ENCODE measurements at regions not wholly inside any gene's neighbourhood (a gene's known extent, or its start where the extent isn't known, plus 50 kb on each side); places are given as distances from the start of the nearest gene placed in this dataset.
"Not testable (repeated sequence)": the region's sequence is repeated elsewhere in the genome, so short reads cannot be mapped to it uniquely, and the experiment has no call there.

DNA sequence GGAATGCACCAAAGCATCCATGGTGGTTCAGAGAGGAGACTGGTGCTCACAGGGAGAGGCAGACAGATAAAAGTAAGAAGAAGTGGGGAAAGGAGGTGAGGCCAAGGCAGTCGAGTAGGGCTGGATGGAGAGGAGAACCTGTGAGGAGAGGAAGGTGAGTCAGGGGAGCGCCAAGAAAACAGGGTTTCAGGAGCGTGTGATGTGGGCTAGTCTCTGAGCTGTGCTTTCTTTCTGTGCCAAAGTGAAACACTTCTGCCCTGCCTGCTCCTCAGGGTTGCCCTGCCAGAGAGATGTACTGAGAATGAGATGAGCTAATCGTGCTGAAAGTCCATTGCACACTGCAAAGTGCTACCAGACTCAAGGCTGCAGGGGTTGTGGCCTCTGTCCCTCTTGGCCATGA lies 310.7 kb upstream of the CCL2 start:
- DNase-seq (ENCODE audit: low read depth) = no peak

DNA sequence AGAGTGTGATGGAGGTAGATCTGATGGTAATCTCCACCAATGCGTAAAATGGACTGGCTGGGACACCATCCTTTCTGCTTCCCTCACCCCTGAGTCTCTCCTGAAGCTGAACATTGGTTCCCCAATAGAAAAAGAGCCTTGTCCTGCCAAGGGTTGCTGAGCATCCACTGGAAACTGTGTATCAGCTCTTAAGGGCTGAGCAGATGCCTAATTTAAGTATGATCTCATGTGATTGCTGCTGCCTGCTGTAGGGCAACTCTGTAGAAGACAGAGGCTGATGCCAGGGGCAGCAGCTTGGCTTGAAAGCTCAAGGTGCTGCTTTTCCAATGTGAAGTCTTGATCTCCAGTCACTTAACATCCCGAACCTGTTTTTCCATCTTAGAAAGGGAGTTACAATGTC lies 310.3 kb upstream of the CCL2 start:
- DNase-seq (ENCODE audit: low read depth) = no peak

- DNase-seq (ENCODE audit: low read depth) = no peak
Observed at GRCh38 chr17:33945646-33946546, 309.2 kb upstream of the CCL2 start.

DNA sequence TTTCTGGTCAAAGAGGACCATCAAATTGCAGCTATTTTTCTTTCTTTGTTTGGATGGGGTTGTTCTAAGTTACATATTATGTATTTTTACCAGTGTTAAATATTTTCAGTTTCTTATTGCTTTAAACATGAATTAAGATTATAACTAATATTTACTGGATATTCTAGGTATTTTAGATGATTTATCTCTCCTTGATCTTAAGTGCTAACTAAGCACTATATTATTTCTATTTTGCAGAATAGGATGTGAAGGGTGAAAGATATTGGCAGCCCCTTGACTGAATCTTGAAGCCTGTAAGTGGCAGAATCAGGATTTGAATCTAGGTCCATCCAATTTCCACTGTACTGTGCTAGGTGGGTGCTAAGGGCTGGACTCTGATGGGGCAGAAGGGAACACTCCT lies 307.3 kb upstream of the CCL2 start:
- no peak for DNase-seq (ENCODE audit: low read depth)

DNA sequence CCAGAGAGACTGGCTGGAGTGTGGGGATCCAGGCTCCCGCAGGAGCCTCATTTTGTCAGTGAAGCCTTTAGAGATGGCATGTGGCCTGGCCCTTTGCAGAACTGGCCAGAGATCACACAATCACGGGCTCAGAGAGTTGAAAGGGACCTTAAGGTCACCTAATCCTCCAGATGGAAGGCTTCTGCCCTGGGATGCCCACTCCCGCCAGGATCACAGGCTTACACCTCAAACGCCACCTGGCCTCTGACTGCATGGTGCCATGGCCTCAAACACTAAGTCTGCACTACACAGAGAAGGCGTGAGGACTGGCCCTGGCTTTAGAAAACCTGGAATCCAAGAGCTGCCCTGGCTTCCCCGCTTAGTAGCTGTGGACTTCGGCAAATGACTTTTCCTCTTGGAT lies 306.8 kb upstream of the CCL2 start:
- no peak for DNase-seq (ENCODE audit: low read depth)

DNA sequence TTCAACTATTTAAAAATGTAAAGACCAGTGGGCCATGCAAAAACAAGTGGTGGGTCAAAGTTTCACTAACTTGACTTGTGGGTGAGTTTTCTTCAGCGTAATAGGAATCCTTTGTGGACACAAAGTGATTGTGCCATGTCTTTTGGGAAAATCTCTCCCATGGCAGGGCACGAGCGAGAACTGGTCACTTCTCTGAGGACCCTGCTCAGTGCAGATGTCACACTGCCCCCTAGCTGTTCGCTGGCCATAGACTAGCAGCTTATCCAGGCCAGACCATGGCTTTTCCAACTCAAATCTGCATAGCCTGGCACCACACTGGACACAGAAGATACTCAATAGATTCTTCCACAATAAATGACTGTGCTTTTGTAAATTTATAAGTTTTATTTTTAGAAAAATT lies 306.0 kb upstream of the CCL2 start:
- no peak for DNase-seq (ENCODE audit: low read depth)

DNA sequence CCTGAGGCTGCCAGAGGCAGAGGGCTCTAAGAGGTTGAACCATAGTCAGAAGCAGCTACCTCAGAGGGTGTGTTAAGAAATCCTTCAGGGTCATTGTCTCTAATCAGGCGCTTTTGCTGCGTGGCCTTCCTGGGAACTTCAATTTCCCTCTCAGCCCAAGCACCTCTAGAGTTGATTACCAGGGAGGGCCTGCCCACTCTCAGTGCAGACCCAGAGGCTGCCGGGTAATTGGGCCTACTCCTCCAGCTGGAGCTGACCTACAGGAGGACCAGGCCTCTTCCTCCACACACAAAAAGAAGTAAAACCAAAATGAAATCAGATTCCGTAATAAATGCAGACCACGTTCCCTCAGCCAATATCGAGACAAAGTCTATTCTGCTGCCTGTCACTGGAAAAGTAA lies 305.0 kb upstream of the CCL2 start:
- no peak for DNase-seq (ENCODE audit: low read depth)

DNA sequence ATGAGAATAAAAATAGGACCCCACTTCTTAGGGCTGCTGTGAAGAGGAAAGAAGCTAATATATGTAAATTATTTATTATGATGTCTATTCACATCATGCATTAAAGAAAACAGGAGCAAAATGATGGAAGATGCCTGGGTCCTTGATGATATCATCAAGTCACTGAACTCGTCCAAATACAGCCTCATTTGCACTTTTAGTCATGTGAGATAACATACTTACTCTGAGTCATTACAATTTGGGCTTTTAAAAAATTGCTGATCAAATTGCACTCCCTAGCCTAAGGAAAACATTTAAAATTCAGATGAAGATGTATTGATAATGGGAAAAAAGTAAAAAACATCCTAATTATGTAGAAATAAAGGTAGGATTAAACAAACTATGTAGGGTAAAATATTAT lies 302.7 kb upstream of the CCL2 start:
- DNase-seq (ENCODE audit: low read depth) = no peak

DNA sequence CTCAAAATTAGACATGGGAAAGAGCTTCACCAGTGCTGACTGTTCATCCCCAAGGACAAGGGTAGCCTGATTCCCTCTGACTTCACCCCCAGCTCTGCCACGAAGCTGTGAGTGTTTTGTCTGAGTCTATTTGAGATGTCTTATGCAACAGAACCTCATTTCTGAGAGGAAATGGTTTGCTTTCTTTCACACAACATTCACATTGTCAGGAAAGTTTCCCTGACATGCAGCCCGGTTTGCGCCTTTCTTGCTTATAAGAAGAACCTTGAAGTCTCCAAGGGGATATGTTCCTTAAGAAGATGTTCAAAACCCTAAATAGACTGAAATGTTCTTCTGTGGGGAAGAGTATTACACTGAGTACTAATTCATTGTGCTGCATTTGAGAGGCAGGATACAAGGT lies 300.5 kb upstream of the CCL2 start:
- DNase-seq (ENCODE audit: low read depth) = no peak

DNA sequence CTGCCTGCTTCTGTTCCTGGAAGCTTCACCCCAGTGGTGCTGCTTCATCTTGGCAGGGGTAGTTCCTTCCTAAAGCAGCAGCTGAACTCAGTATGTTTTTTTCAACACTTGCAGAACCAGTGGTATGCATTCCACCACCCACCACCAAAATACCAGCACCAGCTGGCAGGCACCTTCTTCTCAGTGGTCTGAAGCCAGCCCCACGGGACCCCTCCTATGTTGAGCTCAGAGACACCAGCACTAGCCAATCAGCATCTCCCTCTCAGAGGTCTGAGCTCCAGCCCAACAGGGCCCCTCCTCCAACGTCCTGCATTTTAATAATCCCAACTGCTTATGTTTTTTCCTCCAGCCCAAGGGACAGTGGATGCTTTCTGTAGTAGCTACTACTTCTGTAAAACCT lies 299.6 kb upstream of the CCL2 start:
- DNase-seq (ENCODE audit: low read depth) = no peak

GRCh38 chr17:33959098-33959497 lies 296.0 kb upstream of the CCL2 start:
- DNase-seq (ENCODE audit: low read depth) = not testable (repeated sequence)

- DNase-seq (ENCODE audit: low read depth) = no peak
Observed at GRCh38 chr17:33962857-33963655, 292.0 kb upstream of the CCL2 start.

GRCh38 chr17:33964344-33964979 lies 290.6 kb upstream of the CCL2 start:
- no peak for DNase-seq (ENCODE audit: low read depth)

DNA sequence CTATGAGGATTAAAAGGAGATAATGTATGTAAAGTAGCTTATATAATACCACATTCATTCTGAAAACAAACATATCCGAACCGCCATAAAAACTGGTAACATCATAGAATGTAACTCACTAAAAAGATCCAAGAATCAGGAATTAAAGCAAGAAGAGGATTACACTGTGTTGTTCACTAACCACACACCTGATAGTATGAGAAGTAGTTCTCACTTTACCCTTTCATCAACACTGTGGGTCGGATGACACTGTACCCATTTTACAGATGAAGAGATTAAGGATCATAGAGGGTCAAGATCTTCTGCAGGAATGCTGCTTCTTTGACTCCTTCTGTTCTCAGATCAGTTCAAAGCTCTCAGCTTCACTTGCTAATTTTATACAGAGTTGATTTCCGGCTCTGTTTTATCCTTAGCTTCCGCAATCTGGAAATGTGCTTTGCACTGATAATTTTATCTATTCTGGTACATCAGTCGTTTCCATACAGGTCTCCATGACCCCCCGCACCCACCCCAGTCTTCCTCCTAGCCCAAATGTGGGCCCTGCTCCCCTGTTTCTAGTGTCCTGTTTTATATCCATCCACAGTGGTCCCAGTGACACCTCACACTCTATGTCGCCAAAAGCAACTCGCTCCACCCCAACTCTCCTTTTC lies 288.6 kb upstream of the CCL2 start:
- no peak for DNase-seq (ENCODE audit: low read depth)

DNA sequence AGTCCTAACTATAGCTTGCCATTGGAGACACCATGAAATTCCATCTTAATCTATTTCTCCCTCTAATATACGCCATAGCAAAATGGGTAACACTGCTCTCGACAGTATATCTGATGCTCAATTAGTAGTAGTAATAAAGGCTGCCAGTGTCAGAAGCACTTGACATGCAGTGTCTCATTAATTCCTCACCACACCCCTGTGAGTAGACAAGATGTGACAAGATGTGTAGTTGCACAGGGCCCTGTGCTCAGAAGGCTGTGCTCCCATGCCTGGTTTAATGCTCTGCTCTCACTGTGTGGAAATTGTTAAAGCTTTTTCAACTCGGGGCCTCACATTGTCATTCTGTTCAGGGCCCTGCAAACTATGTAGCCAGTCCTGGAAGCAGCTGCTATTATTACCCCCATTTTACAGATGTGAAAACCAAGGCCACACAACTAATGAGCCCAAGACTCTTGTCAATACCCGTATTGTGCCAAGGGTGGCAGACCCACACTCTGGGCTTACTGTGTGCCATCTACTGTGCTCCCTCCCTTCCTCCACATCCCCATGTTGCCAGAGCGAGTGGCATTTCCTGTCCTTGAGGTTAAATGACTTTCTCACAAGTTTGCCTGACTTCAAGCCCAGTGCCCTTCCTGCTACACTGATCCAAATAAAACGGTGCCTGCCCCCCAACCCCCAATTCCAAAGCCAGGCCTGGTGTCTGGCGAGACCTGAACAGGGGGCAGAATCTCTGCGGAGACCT lies 287.3 kb upstream of the CCL2 start:
- DNase-seq (ENCODE audit: low read depth) = no peak

- DNase-seq (ENCODE audit: low read depth) = no peak
Observed at GRCh38 chr17:33968350-33969044, 286.6 kb upstream of the CCL2 start.

GRCh38 chr17:33970279-33970678 lies 284.8 kb upstream of the CCL2 start:
- DNase-seq (ENCODE audit: low read depth) = no peak

GRCh38 chr17:33972763-33973162 lies 282.3 kb upstream of the CCL2 start:
- DNase-seq (ENCODE audit: low read depth) = no peak

- DNase-seq (ENCODE audit: low read depth) = no peak
Observed at GRCh38 chr17:33973491-33973890, 281.6 kb upstream of the CCL2 start.

- no peak for DNase-seq (ENCODE audit: low read depth)
Observed at GRCh38 chr17:33974276-33974675, 280.8 kb upstream of the CCL2 start.

- DNase-seq (ENCODE audit: low read depth) = no peak
Observed at GRCh38 chr17:33976831-33977230, 278.3 kb upstream of the CCL2 start.

Data from activated T-cell treated with anti-CD3 and anti-CD28 coated beads for 48 hours (primary cell).